HepG2 (cell line): ENCODE measurements at regions not wholly inside any gene's neighbourhood (a gene's known extent, or its start where the extent isn't known, plus 50 kb on each side); places are given as distances from the start of the nearest gene placed in this dataset.

Source experiments
- ATAC-seq: fragments of 200-7000 bp; cut with Tn5 transposase; 3 replicates; pipeline ENCODE4 v1.9.1; 2020; ENCODE audit warnings: mild to moderate bottlenecking, moderate library complexity
- BruUV-seq: library from RNA; stranded (reverse); fragments of 400-500 nt; replicated peaks from 2 replicates; lab custom pipeline; 2021; lab: Mats Ljungman, UMichigan
- CTCF ChIA-PET: fragments of 300-600 bp; formaldehyde crosslinking; extraction: SDS; loops from one replicate; lab custom pipeline; 2021; ENCODE audit warnings: low total read pairs, inconsistent platforms, low intra/inter-chr PET ratio; lab: Yijun Ruan, JAX
- POLR2A ChIA-PET: fragments of 350-600 bp; sonication (Branson Sonifier 250); formaldehyde crosslinking; loops from one replicate; lab custom pipeline; 2020; ENCODE audit warnings: antibody characterized with exemption, inconsistent platforms; lab: Yijun Ruan, JAX
- DNase-seq: peaks from one replicate; pipeline ENCODE4 v3.0.0-alpha.2; 2015; ENCODE audit warnings: low spot score
- FAIRE-seq: peaks from 3 replicates; lab custom pipeline; 2011; peaks lifted over from hg19 to GRCh38; lab: Jason Lieb, UNC
- H2AFZ ChIP-seq: one replicate; pipeline ENCODE4 v1.6.1; 2011; ENCODE audit warnings: low read length, inconsistent platforms
- H3K27ac ChIP-seq: fragments of 300-600 bp; 3 replicates; pipeline ENCODE4 v1.8.0; 2011; ENCODE audit warnings: mixed run types, mild to moderate bottlenecking, mixed read lengths, low read length, inconsistent platforms; ENCODE audit not compliant: insufficient read depth; ENCODE audit errors: extremely low read length
- H3K27me3 ChIP-seq, 2 experiments: fragments of 200-600 bp in 1 of 2; 2 replicates in 1 of 2; 3 replicates in 1 of 2; pipeline versions ENCODE4 v1.6.0 to v1.8.0; 2011; ENCODE audit warnings: low read length in 2 of 2, mild to moderate bottlenecking in 2 of 2, moderate library complexity in 2 of 2, inconsistent platforms in 1 of 2; ENCODE audit not compliant: insufficient read depth in 2 of 2, control insufficient read depth in 1 of 2
- H3K36me3 ChIP-seq, 2 experiments: fragments of 200-600 bp in 1 of 2; replicated peaks in 1 of 2; 2 replicates in 1 of 2; 3 replicates in 1 of 2; pipeline versions ENCODE4 v1.5.1 to v1.8.0; 2011; ENCODE audit warnings: low read length in 2 of 2, inconsistent platforms in 1 of 2; ENCODE audit not compliant: insufficient read depth in 2 of 2, control insufficient read depth in 1 of 2
- H3K4me1 ChIP-seq: 2 replicates; pipeline ENCODE4 v1.5.1; 2012; ENCODE audit warnings: low read length, inconsistent platforms; ENCODE audit not compliant: insufficient read depth
- H3K4me2 ChIP-seq: 2 replicates; pipeline ENCODE4 v1.6.0; 2011; ENCODE audit warnings: low read depth, low read length, inconsistent platforms
- H3K4me3 ChIP-seq, 3 experiments: fragments of 200-600 bp in 1 of 3; sonication (generic), shearing (Covaris generic) in 1 of 3; replicated peaks in 1 of 3; 2 replicates each; pipeline ENCODE4 v1.5.1; 2011 to 2016; ENCODE audit warnings: low read length in 3 of 3, inconsistent platforms in 2 of 3, low read depth in 2 of 3, mild to moderate bottlenecking in 2 of 3, control low read depth in 1 of 3, mixed read lengths in 1 of 3; ENCODE audit not compliant: insufficient read depth in 1 of 3
- H3K79me2 ChIP-seq: one replicate; pipeline ENCODE4 v1.6.1; 2011; ENCODE audit warnings: low read length, inconsistent platforms; ENCODE audit not compliant: insufficient read depth
- H3K9ac ChIP-seq: 2 replicates; pipeline ENCODE4 v1.6.0; 2011; ENCODE audit warnings: mild to moderate bottlenecking, low read depth, low read length, inconsistent platforms; ENCODE audit not compliant: insufficient read depth
- H3K9me3 ChIP-seq: 2 replicates; pipeline ENCODE4 v1.5.1; 2012; ENCODE audit warnings: mild to moderate bottlenecking, low read length
- H4K20me1 ChIP-seq: 2 replicates; pipeline ENCODE4 v1.6.0; 2011; ENCODE audit warnings: inconsistent platforms, mild to moderate bottlenecking, low read length, moderate library complexity; ENCODE audit not compliant: insufficient read depth
- DNMT1 ChIP-seq: sonication (generic); formaldehyde crosslinking; IDR thresholded peaks from 2 replicates; pipeline ENCODE4 v1.5.1; 2020; ENCODE audit warnings: mild to moderate bottlenecking, missing genetic modification reagents
- IRX3 ChIP-seq: sonication (generic); formaldehyde crosslinking; IDR thresholded peaks from 2 replicates; pipeline ENCODE4 v1.8.1; 2023; ENCODE audit warnings: mild to moderate bottlenecking, low read depth, missing genetic modification reagents, borderline replicate concordance
- JUND ChIP-seq: sonication (generic); formaldehyde crosslinking; IDR thresholded peaks from 2 replicates; pipeline ENCODE4 v1.8.0; 2022; ENCODE audit warnings: mild to moderate bottlenecking, missing genetic modification reagents
- POLR2A ChIP-seq, 2 experiments: IDR thresholded peaks; 2 replicates each; pipeline ENCODE4 v1.6.1; 2011; ENCODE audit warnings: low read depth in 2 of 2, low read length in 2 of 2, mild to moderate bottlenecking in 1 of 2, moderate library complexity in 1 of 2; ENCODE audit not compliant: insufficient read depth in 1 of 2
- RFX3 ChIP-seq: IDR thresholded peaks from 2 replicates; pipeline ENCODE4 v1.6.1; 2016; ENCODE audit warnings: missing biosample characterization, missing genetic modification reagents
- SNRNP70 ChIP-seq: fragments of 200-400 bp; formaldehyde crosslinking; IDR thresholded peaks from 2 replicates; pipeline ENCODE4 v1.6.1; 2017; ENCODE audit warnings: mild to moderate bottlenecking, low read depth, low read length, moderate library complexity
- ZBTB1 ChIP-seq: sonication (generic); formaldehyde crosslinking; IDR thresholded peaks from 2 replicates; pipeline ENCODE4 v1.4.0; 2020; ENCODE audit warnings: missing genetic modification reagents, borderline replicate concordance
- ZBTB20 ChIP-seq: sonication (generic); formaldehyde crosslinking; IDR thresholded peaks from 2 replicates; pipeline ENCODE4 v1.8.1; 2023; ENCODE audit warnings: missing genetic modification reagents, low read depth, mild to moderate bottlenecking, borderline replicate concordance
- ZC3H4 ChIP-seq: sonication (generic); formaldehyde crosslinking; IDR thresholded peaks from 2 replicates; pipeline ENCODE4 v1.4.0; 2020; ENCODE audit warnings: missing genetic modification reagents, borderline replicate concordance
- ZNF530 ChIP-seq: sonication (generic); formaldehyde crosslinking; IDR thresholded peaks from 2 replicates; pipeline ENCODE4 v1.5.0; 2020; ENCODE audit warnings: low read depth, mild to moderate bottlenecking, missing genetic modification reagents
- ZNF781 ChIP-seq: sonication (generic); formaldehyde crosslinking; IDR thresholded peaks from 2 replicates; pipeline ENCODE4 v1.5.1; 2020; ENCODE audit warnings: borderline replicate concordance, mild to moderate bottlenecking, missing genetic modification reagents; ENCODE audit errors: not compliant biosample characterization
- WGBS: methylation state at CpG from one replicate; pipeline ENCODE4 v1.1.6; 2017; ENCODE audit warnings: low lambda C conversion rate; 5-methylcytosine and 5-hydroxymethylcytosine counted together
- in situ Hi-C: cut with HindIII; loops from 2 replicates; pipeline ENCODE4 v1.10.0; 2017; ENCODE audit warnings: low pct_unique_long_range_greater_than_20kb; ENCODE audit not compliant: extremely low pct_ligation_motif_present
- intact Hi-C: fragments of 100-400 bp; cut with micrococcal nuclease; formaldehyde crosslinking; loops from one replicate; pipeline ENCODE4 v1.10.0; 2022; ENCODE audit not compliant: unreplicated experiment

GRCh38 chr12:88805286-88805685 lies 225.0 kb upstream of the KITLG start:
- Histone ChIP-seq H3K9me3 (no peaks in the 10 kb centered on the region), H3K27ac (no peak overlapping the region), H3K9ac (no peak overlapping the region), H4K20me1 (no peaks in the 10 kb centered on the region), H3K27me3 (no peaks in the 10 kb centered on the region; a peak in 1 of 5 replicates), H3K4me3 (no peak overlapping the region), H3K4me1 (no peaks in the 10 kb centered on the region), H3K36me3 (no peaks in the 10 kb centered on the region), H3K79me2 (no peaks in the 10 kb centered on the region), H2AFZ (no peak overlapping the region), H3K4me2 (no peak overlapping the region)
- 56% methylated on average over 2 of the region's 2 CpGs for WGBS
- DNase-seq (no peak), ATAC-seq (no peak), FAIRE-seq (no peak)
- ChIA-PET POLR2A (no interaction called here), CTCF (no interaction called here)
- in situ Hi-C loops, result no loop called here
- BruUV-seq, result no TSS peak
- intact Hi-C loops, result no loop called here
- TF ChIP-seq ZC3H4 (CRISPR knock-in tag) (no peak), ZBTB20 (CRISPR knock-in tag) (no peak), IRX3 (no peak), DNMT1 (CRISPR knock-in tag) (no peak), POLR2A (IDR thresholded peaks at IDR 0.05; ENCODE audit: insufficient read depth in 1 of 2, low read depth in 2 of 2, low read length in 2 of 2) (no peak), ZNF530 (CRISPR knock-in tag) (no peak), ZBTB1 (CRISPR knock-in tag) (no peak), JUND (no peak), SNRNP70 (no peak), RFX3 (CRISPR knock-in tag) (no peak), ZNF781 (CRISPR knock-in tag) (no peak)
